AG10803 (cell line): ENCODE measurements at regions not wholly inside any gene's neighbourhood (a gene's known extent, or its start where the extent isn't known, plus 50 kb on each side); places are given as distances from the start of the nearest gene placed in this dataset.

Experiments
- DNase-seq: peaks from one replicate; pipeline ENCODE4 v3.0.0; 2010; ENCODE audit warnings: low read depth
- H3K4me3 ChIP-seq: 2 replicates; pipeline ENCODE4 v1.5.1; 2011; ENCODE audit warnings: mild to moderate bottlenecking, low read length, control low read depth
- CTCF ChIP-seq: conservative IDR thresholded peaks from 2 replicates; pipeline ENCODE4 v1.5.1; 2011; ENCODE audit warnings: mild to moderate bottlenecking, low read length, control low read depth, inconsistent platforms

GRCh38 chr14:62597143-62597542, 448.1 kb downstream of the KCNH5 start:
- TF ChIP-seq CTCF: no peak
- no peak overlapping the region for H3K4me3 ChIP-seq
- no peak for DNase-seq

DNA sequence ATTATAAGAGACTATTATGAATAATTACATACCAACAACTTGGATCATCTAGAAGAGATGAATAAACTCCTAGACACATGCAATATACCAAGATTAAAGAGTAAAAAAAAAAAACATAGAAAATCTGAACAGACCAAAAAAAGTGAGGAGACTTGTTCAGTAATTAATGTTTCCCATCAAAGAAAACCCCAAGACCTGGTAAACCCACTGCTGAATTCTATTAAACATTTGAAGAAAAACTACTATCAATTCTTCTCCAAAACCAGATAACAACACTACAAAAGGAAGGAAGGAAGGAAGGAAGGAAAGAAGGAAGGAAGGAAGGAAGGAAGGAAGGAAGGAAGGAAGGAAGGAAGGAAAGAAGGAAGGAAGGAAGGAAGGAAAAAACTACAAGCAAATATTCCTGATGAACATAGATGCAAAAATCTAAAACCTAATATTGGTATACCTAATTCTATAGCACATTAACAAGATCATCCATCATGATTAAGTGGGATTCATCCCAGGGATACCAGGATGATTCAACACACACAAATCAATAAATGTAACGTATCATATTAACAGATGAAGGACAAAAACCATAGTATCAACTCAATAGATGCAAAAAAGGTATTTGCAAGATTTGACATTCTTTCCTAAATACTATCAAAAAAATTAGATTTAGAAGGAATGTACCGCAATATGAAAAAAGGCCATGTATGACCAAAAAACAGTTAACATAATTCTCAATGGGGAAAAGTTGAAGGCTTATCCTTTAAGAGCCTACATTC, 445.5 kb downstream of the KCNH5 start:
- TF ChIP-seq CTCF: no peak

GRCh38 chr14:62602712-62603111, 442.5 kb downstream of the KCNH5 start:
- no peak for TF ChIP-seq CTCF
- no peak for DNase-seq
- no peak overlapping the region for H3K4me3 ChIP-seq

More for the DNA sequence above, 445.5 kb downstream of the KCNH5 start:
- H3K4me3 ChIP-seq: no peak overlapping the region
- no peak for DNase-seq

- no peak for TF ChIP-seq CTCF
- H3K4me3 ChIP-seq: no peak overlapping the region
- no peak for DNase-seq
Observed at GRCh38 chr14:62604524-62604923, 440.7 kb downstream of the KCNH5 start.

DNA sequence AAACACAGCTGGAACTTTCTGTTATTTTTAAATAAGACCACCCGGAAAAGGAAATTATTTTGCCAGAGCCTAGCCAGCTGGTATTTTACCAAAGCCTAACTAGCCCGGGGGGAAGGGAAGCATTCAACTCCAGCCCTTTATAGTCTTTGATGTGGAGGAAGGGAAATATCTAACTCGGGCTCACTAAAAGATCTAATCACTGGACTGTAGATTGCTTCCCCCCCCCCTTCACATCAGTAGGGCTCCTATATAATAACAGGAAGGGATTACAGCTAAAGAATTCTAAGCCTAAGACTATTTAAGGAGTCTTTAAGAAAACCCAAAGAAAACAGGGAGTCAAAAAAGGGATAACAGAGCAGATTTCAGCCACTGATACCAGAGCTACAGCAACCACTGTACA, 431.1 kb downstream of the KCNH5 start:
- no peak overlapping the region for H3K4me3 ChIP-seq
- no peak for TF ChIP-seq CTCF
- DNase-seq: no peak

GRCh38 chr14:62616668-62617067, 428.6 kb downstream of the KCNH5 start:
- TF ChIP-seq CTCF: no peak
- no peak for DNase-seq

GRCh38 chr14:62626416-62626815, 418.8 kb downstream of the KCNH5 start:
- no peak overlapping the region for H3K4me3 ChIP-seq
- DNase-seq: no peak
- TF ChIP-seq CTCF: no peak

More at GRCh38 chr14:62616668-62617067, 428.6 kb downstream of the KCNH5 start:
- no peak overlapping the region for H3K4me3 ChIP-seq
